Loucy (cell line): ENCODE measurements at regions not wholly inside any gene's neighbourhood (a gene's known extent, or its start where the extent isn't known, plus 50 kb on each side); places are given as distances from the start of the nearest gene placed in this dataset.

Experiments used
- H2AFZ ChIP-seq: fragments of 200-600 bp; sonication (generic); 2 replicates; pipeline ENCODE4 v1.6.0; 2016; ENCODE audit warnings: antibody characterized with exemption, mild to moderate bottlenecking, low read length, moderate library complexity
- H3F3A ChIP-seq: fragments of 200-600 bp; 2 replicates; pipeline ENCODE4 v1.6.0; 2016; ENCODE audit warnings: antibody characterized with exemption, low read depth, mild to moderate bottlenecking
- H3K27me3 ChIP-seq: fragments of 200-600 bp; sonication (generic); 2 replicates; pipeline ENCODE4 v1.6.1; 2014; ENCODE audit warnings: low read length, mild to moderate bottlenecking; ENCODE audit not compliant: insufficient read depth, poor library complexity, severe bottlenecking
- H3K36me3 ChIP-seq: fragments of 200-600 bp; sonication (generic); 2 replicates; pipeline ENCODE4 v1.6.1; 2016; ENCODE audit warnings: low read length; ENCODE audit not compliant: insufficient read depth
- H3K4me1 ChIP-seq: fragments of 200-600 bp; sonication (generic); 2 replicates; pipeline ENCODE4 v1.5.1; 2014; ENCODE audit warnings: low read length, mild to moderate bottlenecking; ENCODE audit not compliant: insufficient read depth, poor library complexity, severe bottlenecking
- H3K4me2 ChIP-seq: fragments of 200-600 bp; sonication (generic); 2 replicates; pipeline ENCODE4 v1.6.0; 2014; ENCODE audit warnings: antibody characterized with exemption, low read length, low read depth, mild to moderate bottlenecking; ENCODE audit not compliant: poor library complexity, severe bottlenecking
- H3K4me3 ChIP-seq: fragments of 200-600 bp; sonication (generic); 2 replicates; pipeline ENCODE4 v1.5.1; 2014; ENCODE audit warnings: low read length, mild to moderate bottlenecking, mixed read lengths; ENCODE audit not compliant: poor library complexity, severe bottlenecking
- H3K79me2 ChIP-seq: fragments of 200-600 bp; sonication (generic); 2 replicates; pipeline ENCODE4 v1.6.1; 2014; ENCODE audit warnings: low read length; ENCODE audit not compliant: insufficient read depth
- H3K9ac ChIP-seq: fragments of 200-600 bp; sonication (generic); 2 replicates; pipeline ENCODE4 v1.6.0; 2014; ENCODE audit warnings: mild to moderate bottlenecking, low read depth, low read length, moderate library complexity; ENCODE audit not compliant: poor library complexity, severe bottlenecking
- H3K9me2 ChIP-seq: fragments of 200-600 bp; sonication (generic); replicated peaks from 2 replicates; pipeline ENCODE4 v1.6.1; 2016; ENCODE audit warnings: low read depth, low read length, mixed read lengths
- H3K9me3 ChIP-seq: fragments of 200-600 bp; sonication (generic); 2 replicates; pipeline ENCODE4 v1.6.1; 2014; ENCODE audit warnings: mild to moderate bottlenecking, antibody characterized with exemption, low read length, low read depth; ENCODE audit not compliant: insufficient read depth
- H4K20me1 ChIP-seq: fragments of 200-600 bp; sonication (generic); 2 replicates; pipeline ENCODE4 v1.6.0; 2014; ENCODE audit warnings: antibody characterized with exemption, low read length, mild to moderate bottlenecking; ENCODE audit not compliant: insufficient read depth, poor library complexity, severe bottlenecking
- CTCF ChIP-seq: fragments of 200-600 bp; sonication (generic); conservative IDR thresholded peaks from 2 replicates; pipeline ENCODE4 v1.5.1; 2014; ENCODE audit warnings: mild to moderate bottlenecking, antibody characterized with exemption, low read length
- EZH2phosphoT487 ChIP-seq: fragments of 200-600 bp; IDR thresholded peaks from 2 replicates; pipeline ENCODE4 v1.6.1; 2018; ENCODE audit warnings: antibody characterized with exemption, mild to moderate bottlenecking, moderate library complexity, borderline replicate concordance

GRCh38 chr10:10294184-10294880 is 723.3 kb upstream of the CELF2 start:
- Histone ChIP-seq H2AFZ (no peak overlapping the region), H3K9me3 (no peaks in the 10 kb centered on the region), H3K4me3 (no peak overlapping the region), H3K4me1 (no peaks in the 10 kb centered on the region), H3K4me2 (no peak overlapping the region), H3F3A (no peaks in the 10 kb centered on the region), H3K79me2 (no peaks in the 10 kb centered on the region), H3K9me2 (no peaks in the 10 kb centered on the region), H3K36me3 (no peaks in the 10 kb centered on the region), H4K20me1 (no peaks in the 10 kb centered on the region), H3K9ac (no peak overlapping the region), H3K27me3 (no peaks in the 10 kb centered on the region)
- no peak for TF ChIP-seq EZH2phosphoT487
- TF ChIP-seq CTCF = no peak

GRCh38 chr10:10294881-10295529 is 722.7 kb upstream of the CELF2 start:
- Histone ChIP-seq H3K9me2 (no peaks in the 10 kb centered on the region), H4K20me1 (no peaks in the 10 kb centered on the region), H3K9ac (no peak overlapping the region), H3K36me3 (no peaks in the 10 kb centered on the region), H3K4me3 (no peak overlapping the region), H3K9me3 (no peaks in the 10 kb centered on the region), H3K79me2 (no peaks in the 10 kb centered on the region), H3K4me1 (no peaks in the 10 kb centered on the region), H2AFZ (no peak overlapping the region), H3F3A (no peaks in the 10 kb centered on the region), H3K4me2 (no peak overlapping the region), H3K27me3 (no peaks in the 10 kb centered on the region)
- TF ChIP-seq EZH2phosphoT487 = no peak

GRCh38 chr10:10295537-10295936 is 722.1 kb upstream of the CELF2 start:
- no peaks in the 10 kb centered on the region for H4K20me1 ChIP-seq
- H3K4me1 ChIP-seq = no peaks in the 10 kb centered on the region
- H3K9ac ChIP-seq = no peak overlapping the region
- no peaks in the 10 kb centered on the region for H3K9me3 ChIP-seq
- TF ChIP-seq EZH2phosphoT487 (no peak), CTCF (no peak)
- H2AFZ ChIP-seq = no peak overlapping the region
- no peaks in the 10 kb centered on the region for H3K36me3 ChIP-seq
- H3K27me3 ChIP-seq = no peaks in the 10 kb centered on the region
- H3K4me2 ChIP-seq = no peak overlapping the region
- no peaks in the 10 kb centered on the region for H3K9me2 ChIP-seq
- H3K79me2 ChIP-seq = no peaks in the 10 kb centered on the region
- no peaks in the 10 kb centered on the region for H3F3A ChIP-seq
- no peak overlapping the region for H3K4me3 ChIP-seq
